ENCODE measurements at regions not wholly inside any gene's neighbourhood (a gene's known extent, or its start where the extent isn't known, plus 50 kb on each side); places are given as distances from the start of the nearest gene placed in this dataset.
"Not testable (repeated sequence)": the region's sequence is repeated elsewhere in the genome, so short reads cannot be mapped to it uniquely, and the experiment has no call there.

- ATAC-seq, result no peak
- no peaks in the 10 kb centered on the region for H3K4me1 Mint-ChIP-seq (ENCODE audit: low read depth)
- no peaks in the 10 kb centered on the region for H3K9me3 Mint-ChIP-seq
- no peak overlapping the region for H3K4me3 Mint-ChIP-seq
- no peaks in the 10 kb centered on the region for H3K36me3 Mint-ChIP-seq (ENCODE audit: insufficient read depth)
- H3K27me3 Mint-ChIP-seq (ENCODE audit: low read depth), result peaks cover 6% of the 10 kb centered on the region
- no peak for DNase-seq
These were observed 84.7 kb downstream of the RBBP6 start for GRCh38 chr16:24624102-24624501.

GRCh38 chr16:24626256-24626655 lies 86.9 kb downstream of the RBBP6 start:
- H3K36me3 Mint-ChIP-seq (ENCODE audit: insufficient read depth), result no peaks in the 10 kb centered on the region
- H3K27me3 Mint-ChIP-seq (ENCODE audit: low read depth), result peaks cover 13% of the 10 kb centered on the region
- no peaks in the 10 kb centered on the region for H3K4me1 Mint-ChIP-seq (ENCODE audit: low read depth)
- ATAC-seq (no peak), DNase-seq (no peak)
- H3K9me3 Mint-ChIP-seq, result no peaks in the 10 kb centered on the region
- H3K4me3 Mint-ChIP-seq, result no peak overlapping the region

GRCh38 chr16:24634919-24635318 lies 94.5 kb upstream of the TNRC6A start:
- Mint-ChIP-seq H3K4me3 (no peak overlapping the region), H3K27me3 (ENCODE audit: low read depth) (peaks cover 14% of the 10 kb centered on the region), H3K9me3 (no peaks in the 10 kb centered on the region), H3K4me1 (ENCODE audit: low read depth) (no peaks in the 10 kb centered on the region), H3K36me3 (ENCODE audit: insufficient read depth) (no peaks in the 10 kb centered on the region)
- DNase-seq, result no peak
- ATAC-seq, result no peak

DNA sequence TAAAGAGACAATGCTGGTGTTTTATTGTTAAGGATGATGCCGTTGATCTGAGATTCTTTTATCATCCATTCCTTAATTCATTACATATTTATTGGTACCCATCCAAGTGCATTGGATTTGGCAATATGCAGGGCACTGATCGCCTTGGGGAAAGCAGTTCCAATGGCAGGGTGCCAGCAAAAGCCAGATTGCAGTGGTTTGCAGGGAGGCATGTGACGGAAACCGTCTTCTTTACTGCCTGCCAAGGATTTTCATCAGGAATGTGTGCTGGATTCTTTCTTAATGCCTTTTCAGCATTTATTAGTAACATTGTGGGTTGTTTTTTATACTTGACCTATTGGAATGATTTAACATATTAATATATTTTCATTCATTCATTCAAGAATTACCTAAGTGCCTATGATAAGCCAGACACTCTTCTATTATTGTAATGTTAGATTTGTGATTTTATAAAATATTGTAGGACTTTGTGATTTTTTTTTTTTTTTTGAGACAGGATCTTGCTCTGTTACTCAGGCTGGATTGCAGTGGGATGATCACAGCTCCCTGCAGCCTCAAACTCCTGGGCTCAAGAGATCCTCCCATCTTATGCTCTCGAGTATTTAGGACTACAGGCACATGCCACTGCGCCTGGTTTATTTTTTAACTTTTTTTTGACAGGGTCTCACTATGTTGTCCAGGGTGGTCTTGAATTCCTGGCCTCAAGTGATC lies 93.4 kb upstream of the TNRC6A start:
- Mint-ChIP-seq H3K4me3 (no peak overlapping the region), H3K4me1 (ENCODE audit: low read depth) (no peaks in the 10 kb centered on the region), H3K9me3 (no peaks in the 10 kb centered on the region), H3K36me3 (ENCODE audit: insufficient read depth) (no peaks in the 10 kb centered on the region), H3K27me3 (ENCODE audit: low read depth) (peaks cover 7% of the 10 kb centered on the region)
- no peak for ATAC-seq
- DNase-seq, result no peak

GRCh38 chr16:24639769-24640168 lies 89.7 kb upstream of the TNRC6A start:
- Mint-ChIP-seq H3K27me3 (ENCODE audit: low read depth) (peaks cover 5% of the 10 kb centered on the region), H3K9me3 (no peaks in the 10 kb centered on the region), H3K36me3 (ENCODE audit: insufficient read depth) (no peaks in the 10 kb centered on the region), H3K4me1 (ENCODE audit: low read depth) (no peaks in the 10 kb centered on the region), H3K4me3 (no peak overlapping the region)
- no peak for ATAC-seq
- DNase-seq, result no peak

DNA sequence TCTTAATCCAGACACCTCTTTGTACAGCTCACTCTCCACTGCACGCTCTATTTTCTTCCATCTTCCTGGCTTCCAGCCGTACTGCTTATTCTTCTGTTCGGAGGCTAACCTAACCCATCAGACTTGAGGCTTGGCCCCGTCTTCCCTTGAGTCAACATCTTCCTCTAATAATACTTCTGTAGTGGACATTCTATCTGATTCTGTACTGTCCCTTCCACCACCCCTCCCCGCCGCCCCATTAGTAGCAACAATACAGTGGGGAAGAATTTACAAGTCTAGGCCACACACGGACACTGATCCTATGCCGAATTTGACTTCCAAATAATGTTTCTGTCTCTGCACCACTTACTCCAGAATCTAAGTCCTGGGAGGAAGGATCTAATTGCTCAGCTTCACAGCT lies 86.0 kb upstream of the TNRC6A start:
- H3K4me1 Mint-ChIP-seq (ENCODE audit: low read depth), result no peaks in the 10 kb centered on the region
- no peaks in the 10 kb centered on the region for H3K36me3 Mint-ChIP-seq (ENCODE audit: insufficient read depth)
- ATAC-seq, result no peak
- no peaks in the 10 kb centered on the region for H3K9me3 Mint-ChIP-seq
- H3K27me3 Mint-ChIP-seq (ENCODE audit: low read depth), result peaks cover 5% of the 10 kb centered on the region
- no peak for DNase-seq
- H3K4me3 Mint-ChIP-seq, result no peak overlapping the region

DNA sequence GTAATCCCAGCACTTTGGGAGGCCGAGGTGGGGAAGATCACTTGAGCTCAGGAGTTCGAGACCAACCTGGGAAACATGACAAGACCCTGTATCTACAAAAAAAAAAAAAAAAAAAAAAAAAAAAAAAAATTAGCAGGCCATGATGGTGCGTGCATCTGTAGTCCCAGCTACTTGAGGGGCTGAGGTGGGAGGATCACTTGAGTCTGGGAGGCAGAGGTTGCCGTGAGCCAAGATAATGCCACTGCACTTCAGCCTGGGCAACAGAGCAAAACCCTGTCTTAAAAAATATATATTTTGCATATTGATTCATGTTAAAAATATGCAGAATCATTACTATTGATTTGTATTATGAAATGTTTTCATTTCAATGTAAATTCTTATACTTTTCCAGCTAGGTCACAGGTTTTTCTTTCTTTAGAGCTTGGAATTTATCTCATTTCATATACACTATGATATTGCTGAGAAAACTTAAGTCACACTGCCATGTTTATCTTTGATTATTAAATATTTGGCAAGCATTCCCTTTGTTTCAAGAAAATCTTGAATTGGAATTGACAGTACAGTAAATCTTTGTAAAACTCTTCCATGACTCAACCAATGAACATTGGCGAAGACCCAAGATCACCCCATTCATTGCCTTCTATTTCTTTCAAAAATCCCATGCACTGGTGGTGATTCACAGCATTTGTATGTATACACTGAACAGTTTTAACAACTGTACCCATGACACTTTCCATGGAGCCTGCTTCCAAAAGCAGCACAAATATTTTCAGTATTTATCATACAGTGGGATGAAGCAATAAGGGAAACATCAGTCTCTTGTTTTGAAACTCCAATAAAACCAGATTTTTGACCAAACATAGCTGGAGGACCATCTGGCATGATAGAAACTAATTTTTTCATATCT lies 83.5 kb upstream of the TNRC6A start:
- DNase-seq (no peak), ATAC-seq (no peak)
- H3K4me1 Mint-ChIP-seq (ENCODE audit: low read depth), result no peaks in the 10 kb centered on the region
- H3K9me3 Mint-ChIP-seq, result no peaks in the 10 kb centered on the region
- H3K4me3 Mint-ChIP-seq, result no peak overlapping the region
- no peaks in the 10 kb centered on the region for H3K36me3 Mint-ChIP-seq (ENCODE audit: insufficient read depth)
- H3K27me3 Mint-ChIP-seq (ENCODE audit: low read depth), result peaks cover 13% of the 10 kb centered on the region

DNA sequence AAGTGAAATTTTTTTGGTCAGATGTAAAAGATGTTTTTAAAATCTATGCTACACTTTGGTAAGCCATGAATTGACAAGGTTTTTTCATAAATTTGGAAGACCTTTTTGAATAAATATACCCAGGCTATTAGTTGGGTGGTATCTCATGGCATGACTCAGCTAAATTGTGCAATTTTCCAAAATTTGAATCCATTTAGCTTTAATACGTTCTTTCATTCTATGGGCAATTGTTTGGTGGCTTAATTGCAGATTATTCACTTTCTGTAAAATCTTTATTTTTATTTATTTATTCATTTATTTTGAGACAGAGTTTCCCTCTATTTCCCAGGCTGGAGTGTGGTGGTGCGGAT lies 82.8 kb upstream of the TNRC6A start:
- no peaks in the 10 kb centered on the region for H3K36me3 Mint-ChIP-seq (ENCODE audit: insufficient read depth)
- ATAC-seq (no peak), DNase-seq (no peak)
- H3K4me1 Mint-ChIP-seq (ENCODE audit: low read depth), result no peaks in the 10 kb centered on the region
- H3K4me3 Mint-ChIP-seq, result no peak overlapping the region
- H3K9me3 Mint-ChIP-seq, result no peaks in the 10 kb centered on the region
- H3K27me3 Mint-ChIP-seq (ENCODE audit: low read depth), result peaks cover 13% of the 10 kb centered on the region

DNA sequence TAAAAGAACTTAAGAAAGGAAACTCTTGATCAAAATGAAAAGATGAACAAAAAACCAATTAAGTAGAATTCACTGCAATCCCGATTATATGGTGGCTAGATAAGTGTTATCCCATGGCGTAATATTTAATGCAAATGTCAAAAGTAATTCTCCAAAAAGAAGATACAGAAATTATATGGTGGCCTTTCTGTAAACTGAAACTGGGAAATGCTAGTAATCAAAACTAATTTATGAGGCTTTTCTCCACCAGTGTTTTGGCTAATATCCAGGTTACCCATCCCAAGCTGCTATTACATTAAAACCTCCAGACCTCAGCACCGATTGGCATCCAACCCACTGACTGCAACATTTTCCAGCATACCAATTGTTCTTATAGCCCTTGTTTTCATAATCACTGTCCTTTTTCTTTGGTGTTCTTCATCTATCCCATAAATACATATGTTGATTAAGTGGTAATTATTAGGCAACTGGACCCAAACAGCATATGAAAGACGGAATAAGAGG lies 77.2 kb upstream of the TNRC6A start:
- no peak for ATAC-seq
- Mint-ChIP-seq H3K4me1 (ENCODE audit: low read depth) (no peaks in the 10 kb centered on the region), H3K9me3 (no peaks in the 10 kb centered on the region), H3K36me3 (ENCODE audit: insufficient read depth) (no peaks in the 10 kb centered on the region), H3K4me3 (no peak overlapping the region), H3K27me3 (ENCODE audit: low read depth) (peaks cover 9% of the 10 kb centered on the region)
- DNase-seq, result no peak

- Mint-ChIP-seq H3K27me3 (ENCODE audit: low read depth) (peaks cover 9% of the 10 kb centered on the region), H3K36me3 (ENCODE audit: insufficient read depth) (no peaks in the 10 kb centered on the region), H3K9me3 (no peaks in the 10 kb centered on the region), H3K4me3 (no peak overlapping the region), H3K4me1 (ENCODE audit: low read depth) (no peaks in the 10 kb centered on the region)
- DNase-seq (no peak), ATAC-seq (no peak)
These were observed 76.6 kb upstream of the TNRC6A start for GRCh38 chr16:24652803-24653202.

- Mint-ChIP-seq H3K4me3 (no peak overlapping the region), H3K9me3 (no peaks in the 10 kb centered on the region), H3K36me3 (ENCODE audit: insufficient read depth) (no peaks in the 10 kb centered on the region), H3K4me1 (ENCODE audit: low read depth) (no peaks in the 10 kb centered on the region), H3K27me3 (ENCODE audit: low read depth) (peaks cover 6% of the 10 kb centered on the region)
- DNase-seq (no peak), ATAC-seq (no peak)
These were observed 75.7 kb upstream of the TNRC6A start for GRCh38 chr16:24653725-24654124.

- not testable (repeated sequence) for H3K9me3 Mint-ChIP-seq; H3K27me3 Mint-ChIP-seq (ENCODE audit: low read depth); H3K36me3 Mint-ChIP-seq (ENCODE audit: insufficient read depth); DNase-seq; H3K4me3 Mint-ChIP-seq; ATAC-seq
- H3K4me1 Mint-ChIP-seq (ENCODE audit: low read depth), result peaks cover 32% of the 10 kb centered on the region
These were observed 63.5 kb upstream of the TNRC6A start for GRCh38 chr16:24665942-24666341.

DNA sequence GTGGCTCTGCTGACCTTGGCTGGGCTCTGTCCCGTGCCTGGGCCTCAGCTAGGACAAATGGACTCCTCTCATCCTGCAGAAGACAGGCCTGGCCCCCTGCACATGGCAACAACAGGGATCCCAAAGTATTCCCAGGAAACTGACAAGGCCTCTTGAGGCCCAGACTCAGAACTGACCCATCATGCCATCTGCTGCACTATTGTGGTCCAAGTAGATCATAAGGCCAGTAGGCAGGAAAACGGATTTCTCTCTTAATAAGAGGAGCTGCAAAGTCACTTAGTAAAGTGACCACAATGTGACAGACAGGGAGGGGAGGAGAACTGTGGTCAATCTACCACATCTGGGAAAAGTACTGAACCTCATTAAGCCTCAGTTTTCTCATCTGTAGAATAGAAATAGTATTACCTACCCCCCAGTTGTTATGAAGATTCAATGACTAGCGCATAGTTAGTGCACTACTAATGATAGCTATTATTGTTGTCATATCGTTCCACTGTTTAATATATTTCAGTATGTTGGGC lies 62.1 kb upstream of the TNRC6A start:
- Mint-ChIP-seq H3K27me3 (ENCODE audit: low read depth) (peaks cover 10% of the 10 kb centered on the region), H3K36me3 (ENCODE audit: insufficient read depth) (no peaks in the 10 kb centered on the region), H3K9me3 (no peaks in the 10 kb centered on the region), H3K4me3 (no peak overlapping the region), H3K4me1 (ENCODE audit: low read depth) (peaks cover 32% of the 10 kb centered on the region)
- no peak for ATAC-seq
- no peak for DNase-seq

DNA sequence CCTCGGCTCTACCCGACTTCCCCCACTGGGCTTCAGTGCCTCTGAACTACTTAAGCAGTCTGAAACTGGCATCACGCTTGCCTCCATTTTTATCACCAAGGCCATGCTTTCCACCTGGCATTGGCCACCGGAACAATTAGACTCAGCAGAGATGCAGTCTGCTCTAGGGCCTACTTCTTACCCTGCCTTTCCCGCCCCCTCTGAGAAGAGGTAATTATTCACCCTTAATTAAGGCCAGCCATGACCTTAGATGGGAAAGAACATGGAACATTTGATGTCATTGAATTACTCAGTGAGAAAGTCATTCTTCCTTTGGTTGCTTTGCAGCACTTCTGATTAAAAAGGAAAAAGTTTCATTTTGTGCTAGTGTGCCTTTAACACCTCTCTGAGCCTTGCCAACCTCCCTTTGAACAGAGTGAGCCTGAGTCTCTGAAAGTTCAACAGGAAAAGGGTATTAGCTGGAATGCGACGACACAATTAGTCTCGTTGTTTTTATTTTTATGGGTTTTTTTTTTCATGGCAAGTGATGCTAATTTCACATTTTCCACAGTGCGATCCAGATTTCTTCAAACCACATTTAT lies 60.9 kb upstream of the TNRC6A start:
- H3K4me3 Mint-ChIP-seq, result peak overlapping the region; percentile 65
- H3K27me3 Mint-ChIP-seq (ENCODE audit: low read depth), result peaks cover 6% of the 10 kb centered on the region
- ATAC-seq, result peak; percentile 79 to 84
- DNase-seq, result peak; percentile 5
- H3K9me3 Mint-ChIP-seq, result no peaks in the 10 kb centered on the region
- H3K4me1 Mint-ChIP-seq (ENCODE audit: low read depth), result peaks cover 20% of the 10 kb centered on the region
- no peaks in the 10 kb centered on the region for H3K36me3 Mint-ChIP-seq (ENCODE audit: insufficient read depth)
